ENCODE measurements at regions not wholly inside any gene's neighbourhood (a gene's known extent, or its start where the extent isn't known, plus 50 kb on each side); places are given as distances from the start of the nearest gene placed in this dataset.

GRCh38 chr6:44681761-44682160, 294.3 kb downstream of the CDC5L start:
- 0 out of 2 replicates have a peak, but pooled peaks have one; percentile 31 for TF ChIP-seq TCF7L2 (IDR thresholded peaks at IDR 0.05; ENCODE audit: low read depth, low read length)
- TF ChIP-seq POLR2AphosphoS5 (IDR thresholded peaks at IDR 0.05; ENCODE audit: low read depth, low read length) = no peak
- TF ChIP-seq REST (IDR thresholded peaks at IDR 0.05; ENCODE audit: insufficient read depth in 1 of 2, low read depth in 2 of 2, low read length in 1 of 2) = no peak
- TF ChIP-seq SIN3A (IDR thresholded peaks at IDR 0.05; ENCODE audit: borderline replicate concordance, insufficient read depth, low read depth, low read length) = no peak
- H3K4me3 ChIP-seq (ENCODE audit: low read depth in 2 of 2, low read length in 2 of 2) = no peak overlapping the region
- H3K9me3 ChIP-seq (ENCODE audit: control insufficient read depth, insufficient read depth, low read depth, low read length) = no peaks in the 10 kb centered on the region
- DNase-seq (ENCODE audit: low read depth, low spot score) (no peak), ATAC-seq (no peak)
- ChIA-PET CTCF (no interaction called here), POLR2A (no interaction called here)
- no peaks in the 10 kb centered on the region for H3K27me3 ChIP-seq (ENCODE audit: control insufficient read depth, insufficient read depth, low read length)
- intact Hi-C loops (cut with micrococcal nuclease; ENCODE audit: unreplicated experiment) (no loop called here), in situ Hi-C loops (cut with HindIII; ENCODE audit: low pct_unique_long_range_greater_than_20kb, low sequenced_read_pairs) (no loop called here)
- no TSS peak for BruUV-seq (replicated peaks)
- H3K27ac ChIP-seq (ENCODE audit: low read length) = no peak overlapping the region
- H3K36me3 ChIP-seq (ENCODE audit: control insufficient read depth, insufficient read depth, low read length) = no peaks in the 10 kb centered on the region
- no peaks in the 10 kb centered on the region for H3K4me1 ChIP-seq (ENCODE audit: control insufficient read depth, insufficient read depth, low read length)

GRCh38 chr6:44682280-44682679, 294.8 kb downstream of the CDC5L start:
- no peak for ATAC-seq
- Histone ChIP-seq H3K27ac (ENCODE audit: low read length) (no peak overlapping the region), H3K27me3 (ENCODE audit: control insufficient read depth, insufficient read depth, low read length) (no peaks in the 10 kb centered on the region), H3K9me3 (ENCODE audit: control insufficient read depth, insufficient read depth, low read depth, low read length) (no peaks in the 10 kb centered on the region), H3K36me3 (ENCODE audit: control insufficient read depth, insufficient read depth, low read length) (no peaks in the 10 kb centered on the region), H3K4me1 (ENCODE audit: control insufficient read depth, insufficient read depth, low read length) (no peaks in the 10 kb centered on the region), H3K4me3 (ENCODE audit: low read depth in 2 of 2, low read length in 2 of 2) (no peak overlapping the region)
- no peak for DNase-seq (ENCODE audit: low read depth, low spot score)
- ChIA-PET CTCF (no interaction called here), POLR2A (interaction anchor here (0.6 kb wide), 1 partner anchor 19 kb away, joined by 3 read pairs; no protein-coding TSS in a partner anchor)
- no peak for TF ChIP-seq REST (IDR thresholded peaks at IDR 0.05; ENCODE audit: insufficient read depth in 1 of 2, low read depth in 2 of 2, low read length in 1 of 2)
- TF ChIP-seq SIN3A (IDR thresholded peaks at IDR 0.05; ENCODE audit: borderline replicate concordance, insufficient read depth, low read depth, low read length) = no peak
- no peak for TF ChIP-seq CTCF (IDR thresholded peaks at IDR 0.05)
- intact Hi-C loops (cut with micrococcal nuclease; ENCODE audit: unreplicated experiment) = no loop called here
- BruUV-seq (replicated peaks) = no TSS peak
- in situ Hi-C loops (cut with HindIII; ENCODE audit: low pct_unique_long_range_greater_than_20kb, low sequenced_read_pairs) = no loop called here
